ENCODE measurements at regions not wholly inside any gene's neighbourhood (a gene's known extent, or its start where the extent isn't known, plus 50 kb on each side); places are given as distances from the start of the nearest gene placed in this dataset.

DNA sequence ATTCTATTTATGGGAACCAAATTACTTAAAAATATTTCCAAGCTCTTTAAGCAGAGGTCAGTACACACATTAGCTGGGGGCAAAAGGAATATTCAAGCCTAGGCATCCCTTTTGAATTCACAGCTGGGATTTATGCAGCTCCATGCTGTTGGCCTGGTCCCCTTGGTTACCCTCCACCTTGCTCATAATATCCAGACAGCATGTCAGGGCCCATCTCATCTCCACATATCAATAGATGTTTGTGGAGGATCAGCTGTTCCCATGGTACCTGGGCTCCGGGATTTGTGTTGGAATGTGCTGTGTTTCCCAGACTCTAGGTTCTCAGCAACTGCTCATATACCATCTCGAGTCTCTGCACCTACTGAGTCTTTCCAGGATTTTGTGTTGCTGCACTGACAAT, 534.8 kb downstream of the BMP2 start:
- H3K4me3 ChIP-seq (ENCODE audit: low read length in 3 of 3) = no peak overlapping the region
- no peaks in the 10 kb centered on the region for H3K4me1 ChIP-seq (ENCODE audit: control insufficient read depth in 2 of 3, insufficient read depth in 2 of 3, low read depth in 1 of 3, low read length in 3 of 3)
- no peak overlapping the region for H3K9ac ChIP-seq (ENCODE audit: low read length in 3 of 3)
- H3K36me3 ChIP-seq (ENCODE audit: control insufficient read depth in 2 of 3, insufficient read depth in 3 of 3, low read length in 3 of 3) = no peaks in the 10 kb centered on the region
- FAIRE-seq (no peak), DNase-seq (no peak)
- intact Hi-C loops (cut with DNase I) = no loop called here
- TF ChIP-seq, protein P1, sequence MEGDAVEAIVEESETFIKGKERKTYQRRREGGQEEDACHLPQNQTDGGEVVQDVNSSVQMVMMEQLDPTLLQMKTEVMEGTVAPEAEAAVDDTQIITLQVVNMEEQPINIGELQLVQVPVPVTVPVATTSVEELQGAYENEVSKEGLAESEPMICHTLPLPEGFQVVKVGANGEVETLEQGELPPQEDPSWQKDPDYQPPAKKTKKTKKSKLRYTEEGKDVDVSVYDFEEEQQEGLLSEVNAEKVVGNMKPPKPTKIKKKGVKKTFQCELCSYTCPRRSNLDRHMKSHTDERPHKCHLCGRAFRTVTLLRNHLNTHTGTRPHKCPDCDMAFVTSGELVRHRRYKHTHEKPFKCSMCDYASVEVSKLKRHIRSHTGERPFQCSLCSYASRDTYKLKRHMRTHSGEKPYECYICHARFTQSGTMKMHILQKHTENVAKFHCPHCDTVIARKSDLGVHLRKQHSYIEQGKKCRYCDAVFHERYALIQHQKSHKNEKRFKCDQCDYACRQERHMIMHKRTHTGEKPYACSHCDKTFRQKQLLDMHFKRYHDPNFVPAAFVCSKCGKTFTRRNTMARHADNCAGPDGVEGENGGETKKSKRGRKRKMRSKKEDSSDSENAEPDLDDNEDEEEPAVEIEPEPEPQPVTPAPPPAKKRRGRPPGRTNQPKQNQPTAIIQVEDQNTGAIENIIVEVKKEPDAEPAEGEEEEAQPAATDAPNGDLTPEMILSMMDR (IDR thresholded peaks at IDR 0.05; ENCODE audit: borderline replicate concordance, extremely low read depth, insufficient read depth) = no peak
- H3K27ac ChIP-seq (ENCODE audit: low read depth in 2 of 2, low read length in 2 of 2) = no peak overlapping the region
- no peaks in the 10 kb centered on the region for H3K9me3 ChIP-seq (ENCODE audit: control insufficient read depth in 2 of 3, insufficient read depth in 1 of 3, low read length in 3 of 3)
- no peaks in the 10 kb centered on the region for H3K27me3 ChIP-seq (ENCODE audit: control insufficient read depth, insufficient read depth, low read length)

DNA sequence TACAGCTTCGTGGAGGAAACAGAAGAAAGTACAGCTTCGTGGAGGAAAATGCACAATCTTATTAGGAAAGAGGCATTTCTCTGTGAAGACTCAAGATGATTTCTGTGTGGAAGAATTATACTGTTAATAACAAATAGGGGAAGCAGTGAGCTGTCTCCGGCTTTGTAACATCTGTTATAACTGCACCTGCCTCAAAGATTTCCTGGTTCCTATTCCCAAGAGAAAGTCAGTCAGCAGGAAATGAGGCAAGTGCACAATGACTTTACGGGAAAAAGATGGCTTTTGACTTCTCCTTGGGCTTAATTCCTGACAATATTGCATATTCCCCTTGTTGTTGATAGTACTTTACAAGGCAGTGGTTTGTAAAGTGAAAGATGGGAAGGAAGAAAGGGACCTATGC, 538.5 kb downstream of the BMP2 start:
- Histone ChIP-seq H3K9me3 (ENCODE audit: control insufficient read depth in 2 of 3, insufficient read depth in 1 of 3, low read length in 3 of 3) (no peaks in the 10 kb centered on the region), H3K36me3 (ENCODE audit: control insufficient read depth in 2 of 3, insufficient read depth in 3 of 3, low read length in 3 of 3) (no peaks in the 10 kb centered on the region), H3K4me1 (ENCODE audit: control insufficient read depth in 2 of 3, insufficient read depth in 2 of 3, low read depth in 1 of 3, low read length in 3 of 3) (no peaks in the 10 kb centered on the region), H3K9ac (ENCODE audit: low read length in 3 of 3) (no peak overlapping the region), H3K4me3 (ENCODE audit: low read length in 3 of 3) (no peak overlapping the region), H3K27me3 (ENCODE audit: control insufficient read depth, insufficient read depth, low read length) (no peaks in the 10 kb centered on the region), H3K27ac (ENCODE audit: low read depth in 2 of 2, low read length in 2 of 2) (no peak overlapping the region)
- intact Hi-C loops (cut with DNase I) = no loop called here
- FAIRE-seq = no peak
- TF ChIP-seq, protein P1 (IDR thresholded peaks at IDR 0.05; ENCODE audit: borderline replicate concordance, extremely low read depth, insufficient read depth) = no peak
- DNase-seq = no peak

DNA sequence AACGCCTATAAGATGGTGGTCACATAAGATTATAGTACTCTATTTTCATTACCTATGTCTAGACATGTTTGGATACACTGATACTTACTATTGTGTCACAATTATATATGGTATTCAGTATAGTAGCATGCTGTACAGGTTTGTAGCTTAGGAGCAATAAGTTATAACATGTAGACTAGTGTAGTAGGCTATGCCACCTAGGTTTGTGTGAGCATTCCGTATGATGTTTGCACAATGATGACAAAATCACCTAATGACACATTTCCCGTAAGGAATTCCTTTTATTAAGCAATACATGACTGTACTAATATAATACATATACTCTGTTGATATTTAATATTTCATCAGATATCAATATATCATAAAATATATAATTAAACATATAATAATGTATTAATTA, 540.7 kb downstream of the BMP2 start:
- intact Hi-C loops (cut with DNase I) = no loop called here
- DNase-seq (no peak), FAIRE-seq (no peak)
- no peaks in the 10 kb centered on the region for H3K4me1 ChIP-seq (ENCODE audit: control insufficient read depth in 2 of 3, insufficient read depth in 2 of 3, low read depth in 1 of 3, low read length in 3 of 3)
- H3K27ac ChIP-seq (ENCODE audit: low read depth in 2 of 2, low read length in 2 of 2) = no peak overlapping the region
- no peak overlapping the region for H3K9ac ChIP-seq (ENCODE audit: low read length in 3 of 3)
- TF ChIP-seq, protein P1 (IDR thresholded peaks at IDR 0.05; ENCODE audit: borderline replicate concordance, extremely low read depth, insufficient read depth) = no peak
- no peak overlapping the region for H3K4me3 ChIP-seq (ENCODE audit: low read length in 3 of 3)
- no peaks in the 10 kb centered on the region for H3K36me3 ChIP-seq (ENCODE audit: control insufficient read depth in 2 of 3, insufficient read depth in 3 of 3, low read length in 3 of 3)
- no peaks in the 10 kb centered on the region for H3K9me3 ChIP-seq (ENCODE audit: control insufficient read depth in 2 of 3, insufficient read depth in 1 of 3, low read length in 3 of 3)
- no peaks in the 10 kb centered on the region for H3K27me3 ChIP-seq (ENCODE audit: control insufficient read depth, insufficient read depth, low read length)

DNA sequence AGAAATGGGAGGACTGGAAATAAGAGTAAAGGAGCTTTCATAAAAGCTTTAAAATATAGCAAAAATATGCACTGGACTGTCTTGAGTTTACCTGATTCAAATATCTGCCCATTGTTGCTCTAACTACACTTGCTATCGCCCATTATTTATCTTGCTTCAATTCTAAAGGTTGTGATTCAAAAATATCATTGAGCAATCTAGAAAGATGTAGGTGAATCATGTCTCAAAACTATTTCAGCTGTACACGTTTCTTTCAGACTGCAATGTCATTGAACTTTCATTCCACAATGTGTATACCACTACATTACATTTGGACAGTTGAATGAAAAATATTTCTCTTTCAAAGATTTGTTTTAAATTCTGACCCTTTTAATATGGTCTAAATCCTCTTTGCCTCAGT, 545.6 kb downstream of the BMP2 start:
- TF ChIP-seq, protein P1 (IDR thresholded peaks at IDR 0.05; ENCODE audit: borderline replicate concordance, extremely low read depth, insufficient read depth) = no peak
- Histone ChIP-seq H3K27me3 (ENCODE audit: control insufficient read depth, insufficient read depth, low read length) (no peaks in the 10 kb centered on the region), H3K9ac (ENCODE audit: low read length in 3 of 3) (no peak overlapping the region), H3K36me3 (ENCODE audit: control insufficient read depth in 2 of 3, insufficient read depth in 3 of 3, low read length in 3 of 3) (no peaks in the 10 kb centered on the region), H3K9me3 (ENCODE audit: control insufficient read depth in 2 of 3, insufficient read depth in 1 of 3, low read length in 3 of 3) (no peaks in the 10 kb centered on the region), H3K4me3 (ENCODE audit: low read length in 3 of 3) (no peak overlapping the region), H3K4me1 (ENCODE audit: control insufficient read depth in 2 of 3, insufficient read depth in 2 of 3, low read depth in 1 of 3, low read length in 3 of 3) (no peaks in the 10 kb centered on the region), H3K27ac (ENCODE audit: low read depth in 2 of 2, low read length in 2 of 2) (no peak overlapping the region)
- FAIRE-seq = no peak
- no peak for DNase-seq
- intact Hi-C loops (cut with DNase I) = no loop called here
